WTC11 (cell line): ENCODE measurements at regions not wholly inside any gene's neighbourhood (a gene's known extent, or its start where the extent isn't known, plus 50 kb on each side); places are given as distances from the start of the nearest gene placed in this dataset.

Source experiments
- ATAC-seq: fragments of 200-7000 bp; cut with Tn5 transposase; 2 replicates; pipeline ENCODE4 v1.10.0; 2021; ENCODE audit warnings: mild to moderate bottlenecking, moderate library complexity
- CTCF ChIA-PET: fragments of 300-600 bp; sonication (Branson Sonifier 250); formaldehyde crosslinking; loops from one replicate; lab custom pipeline; 2021; ENCODE audit warnings: antibody characterized with exemption; lab: Charles Lee
- POLR2A ChIA-PET: fragments of 350-600 bp; sonication (Branson Sonifier 250); formaldehyde crosslinking; loops from one replicate; lab custom pipeline; 2021; ENCODE audit warnings: antibody characterized with exemption; lab: Charles Lee
- DNase-seq: peaks from one replicate; pipeline ENCODE4 v3.0.0; 2021; ENCODE audit warnings: low spot score
- H3K27ac Mint-ChIP-seq: 2 replicates; pipeline ENCODE4 v1.8.0; 2021; ENCODE audit warnings: mixed read lengths
- H3K27me3 Mint-ChIP-seq: 2 replicates; pipeline ENCODE4 v1.8.0; 2021; ENCODE audit warnings: low read depth, mild to moderate bottlenecking, moderate library complexity, mixed read lengths
- H3K36me3 Mint-ChIP-seq: 2 replicates; pipeline ENCODE4 v1.8.0; 2021; ENCODE audit warnings: mixed read lengths
- H3K4me1 Mint-ChIP-seq: 2 replicates; pipeline ENCODE4 v1.8.0; 2022; ENCODE audit warnings: mixed read lengths
- H3K4me3 Mint-ChIP-seq: 2 replicates; pipeline ENCODE4 v1.8.0; 2021; ENCODE audit warnings: mild to moderate bottlenecking, moderate library complexity, mixed read lengths
- H3K9me3 Mint-ChIP-seq: 2 replicates; pipeline ENCODE4 v1.8.0; 2021; ENCODE audit warnings: mixed read lengths
- CBFB ChIP-seq: sonication (generic); formaldehyde crosslinking; IDR thresholded peaks from 2 replicates; pipeline ENCODE4 v1.8.1; 2022; ENCODE audit warnings: mild to moderate bottlenecking, low read depth, missing genetic modification reagents
- ESRRA ChIP-seq: sonication (generic); formaldehyde crosslinking; IDR thresholded peaks from 2 replicates; pipeline ENCODE4 v1.8.1; 2022; ENCODE audit warnings: mild to moderate bottlenecking, missing genetic modification reagents, borderline replicate concordance
- ETV6 ChIP-seq: sonication (generic); formaldehyde crosslinking; IDR thresholded peaks from 2 replicates; pipeline ENCODE4 v1.8.1; 2022; ENCODE audit warnings: mild to moderate bottlenecking, missing genetic modification reagents
- GTF2I ChIP-seq: fragments of 250-450 bp; sonication (Bioruptor Pico); conservative IDR thresholded peaks from 2 replicates; pipeline ENCODE4 v1.4.0; 2021; ENCODE audit warnings: mild to moderate bottlenecking
- JAZF1 ChIP-seq: fragments of 250-450 bp; sonication (Bioruptor Pico); IDR thresholded peaks from 2 replicates; pipeline ENCODE4 v1.9.0; 2021; ENCODE audit warnings: moderate library complexity, mild to moderate bottlenecking, inconsistent platforms
- NFATC4 ChIP-seq: fragments of 250-450 bp; sonication (Bioruptor Pico); IDR thresholded peaks from 2 replicates; pipeline ENCODE4 v1.9.0; 2021; ENCODE audit warnings: mild to moderate bottlenecking
- NR2C2 ChIP-seq: sonication (generic); formaldehyde crosslinking; IDR thresholded peaks from 2 replicates; pipeline ENCODE4 v1.8.0; 2022; ENCODE audit warnings: mild to moderate bottlenecking, missing genetic modification reagents
- NR3C1 ChIP-seq: sonication (generic); formaldehyde crosslinking; conservative IDR thresholded peaks from 2 replicates; pipeline ENCODE4 v1.8.1; 2023; ENCODE audit warnings: low read depth, mild to moderate bottlenecking, missing genetic modification reagents
- OVOL2 ChIP-seq: fragments of 250-450 bp; sonication (Bioruptor Pico); IDR thresholded peaks from 2 replicates; pipeline ENCODE4 v1.9.0; 2021; ENCODE audit warnings: mild to moderate bottlenecking, borderline replicate concordance
- PRRX2 ChIP-seq: fragments of 250-450 bp; sonication (Bioruptor Pico); IDR thresholded peaks from 2 replicates; pipeline ENCODE4 v1.8.0; 2021; ENCODE audit warnings: mild to moderate bottlenecking
- ZNF121 ChIP-seq: sonication (generic); formaldehyde crosslinking; IDR thresholded peaks from 2 replicates; pipeline ENCODE4 v1.8.0; 2023; ENCODE audit warnings: missing genetic modification reagents
- ZNF416 ChIP-seq: fragments of 250-450 bp; sonication (Bioruptor Pico); IDR thresholded peaks from 2 replicates; pipeline ENCODE4 v1.9.0; 2021; ENCODE audit warnings: mild to moderate bottlenecking, inconsistent platforms
- TF ChIP-seq, protein P1 (sequence below): sonication (generic); formaldehyde crosslinking; IDR thresholded peaks from 2 replicates; pipeline ENCODE4 v1.8.1; 2023; ENCODE audit warnings: mild to moderate bottlenecking, missing genetic modification reagents
- TF ChIP-seq, protein P2 (sequence below): sonication (generic); formaldehyde crosslinking; IDR thresholded peaks from 2 replicates; pipeline ENCODE4 v1.8.0; 2022; ENCODE audit warnings: mild to moderate bottlenecking, missing genetic modification reagents
- TF ChIP-seq, protein P3 (sequence below): sonication (generic); formaldehyde crosslinking; IDR thresholded peaks from 2 replicates; pipeline ENCODE4 v1.8.0; 2023; ENCODE audit warnings: missing genetic modification reagents
- TF ChIP-seq, protein P4 (sequence below): sonication (generic); formaldehyde crosslinking; IDR thresholded peaks from 2 replicates; pipeline ENCODE4 v1.8.1; 2022; ENCODE audit warnings: missing genetic modification reagents, borderline replicate concordance
- TF ChIP-seq, protein P5 (sequence below): sonication (generic); formaldehyde crosslinking; conservative IDR thresholded peaks from 2 replicates; pipeline ENCODE4 v1.8.1; 2023; ENCODE audit warnings: mild to moderate bottlenecking, low read depth, missing genetic modification reagents, moderate library complexity
- TF ChIP-seq, protein P6 (sequence below): sonication (generic); formaldehyde crosslinking; IDR thresholded peaks from 2 replicates; pipeline ENCODE4 v1.8.1; 2022; ENCODE audit warnings: mild to moderate bottlenecking, moderate library complexity, missing genetic modification reagents
- TF ChIP-seq, protein P7 (sequence below): sonication (generic); formaldehyde crosslinking; IDR thresholded peaks from 2 replicates; pipeline ENCODE4 v1.8.1; 2022; ENCODE audit warnings: low read depth, mild to moderate bottlenecking, moderate library complexity, missing genetic modification reagents, borderline replicate concordance
- TF ChIP-seq, protein P8 (sequence below): sonication (generic); formaldehyde crosslinking; IDR thresholded peaks from 2 replicates; pipeline ENCODE4 v1.8.0; 2022; ENCODE audit warnings: mild to moderate bottlenecking, missing genetic modification reagents

DNA sequence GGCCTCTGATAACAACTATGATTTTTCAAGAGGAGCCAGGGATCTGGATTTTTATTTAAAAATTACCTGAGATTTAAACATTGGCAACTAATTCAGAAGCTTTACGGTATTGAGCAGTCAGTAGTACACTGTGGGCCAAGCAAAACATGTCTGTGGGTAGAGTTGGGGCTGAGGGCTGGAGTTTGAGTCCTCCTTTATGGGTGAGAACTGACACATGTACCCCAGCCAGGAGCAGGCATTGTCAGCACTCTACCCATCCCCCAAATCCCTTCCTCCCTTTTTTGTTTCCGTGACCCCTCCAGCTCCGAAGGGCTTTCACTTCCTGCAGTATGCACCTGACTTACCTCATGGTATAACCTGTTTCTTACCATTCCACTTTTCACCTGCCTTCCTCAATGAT lies 131.4 kb downstream of the SNX5 start (continued):
- TF ChIP-seq, protein P1, sequence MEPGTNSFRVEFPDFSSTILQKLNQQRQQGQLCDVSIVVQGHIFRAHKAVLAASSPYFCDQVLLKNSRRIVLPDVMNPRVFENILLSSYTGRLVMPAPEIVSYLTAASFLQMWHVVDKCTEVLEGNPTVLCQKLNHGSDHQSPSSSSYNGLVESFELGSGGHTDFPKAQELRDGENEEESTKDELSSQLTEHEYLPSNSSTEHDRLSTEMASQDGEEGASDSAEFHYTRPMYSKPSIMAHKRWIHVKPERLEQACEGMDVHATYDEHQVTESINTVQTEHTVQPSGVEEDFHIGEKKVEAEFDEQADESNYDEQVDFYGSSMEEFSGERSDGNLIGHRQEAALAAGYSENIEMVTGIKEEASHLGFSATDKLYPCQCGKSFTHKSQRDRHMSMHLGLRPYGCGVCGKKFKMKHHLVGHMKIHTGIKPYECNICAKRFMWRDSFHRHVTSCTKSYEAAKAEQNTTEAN (CRISPR knock-in tag) = no peak
- TF ChIP-seq OVOL2 (CRISPR knock-in tag) (no peak), ETV6 (CRISPR knock-in tag) (no peak), JAZF1 (CRISPR knock-in tag) (no peak), NR2C2 (CRISPR knock-in tag) (no peak), GTF2I (no peak)
- TF ChIP-seq, protein P2, sequence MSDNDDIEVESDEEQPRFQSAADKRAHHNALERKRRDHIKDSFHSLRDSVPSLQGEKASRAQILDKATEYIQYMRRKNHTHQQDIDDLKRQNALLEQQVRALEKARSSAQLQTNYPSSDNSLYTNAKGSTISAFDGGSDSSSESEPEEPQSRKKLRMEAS (CRISPR knock-in tag) = no peak
- TF ChIP-seq, all 79 proteins: peak for 0

DNA sequence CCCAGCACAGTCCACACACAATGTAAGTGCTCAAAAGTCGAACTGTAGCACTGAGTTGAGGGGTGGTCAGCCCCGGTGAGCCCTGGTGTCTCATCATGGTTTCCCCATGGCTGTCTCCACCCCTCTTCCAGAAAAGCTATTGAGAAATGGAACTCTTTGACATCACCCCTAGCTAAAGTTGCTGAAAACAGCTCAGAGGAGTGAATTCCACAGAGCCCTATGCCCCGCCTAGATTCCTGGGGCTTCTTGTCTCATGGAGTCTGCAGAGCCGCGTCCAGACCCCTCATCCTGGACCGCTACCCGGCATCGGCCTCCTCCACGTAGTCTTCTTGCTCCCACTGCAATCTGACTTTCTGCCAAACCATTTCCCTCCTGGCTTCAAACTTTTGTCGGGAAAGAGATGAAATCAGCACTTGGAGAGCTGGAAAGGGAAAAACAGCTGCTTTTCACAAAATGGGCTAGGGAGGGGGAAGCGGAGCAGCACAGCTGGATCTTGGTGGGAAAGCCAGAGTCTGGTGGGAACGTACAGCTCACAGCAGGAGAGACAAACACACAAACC lies 132.2 kb downstream of the SNX5 start:
- ChIA-PET POLR2A (no interaction called here), CTCF (interaction anchor here (1.1 to 1.3 kb wide), 3 partner anchors 37 to 204 kb away, joined by 3 to 11 read pairs (median 4); partner anchors contain the start of gene RRBP1)
- no peak for DNase-seq
- Mint-ChIP-seq H3K4me3 (no peak overlapping the region), H3K4me1 (peaks cover 30% of the 10 kb centered on the region), H3K27ac (no peak overlapping the region), H3K9me3 (peaks cover 13% of the 10 kb centered on the region), H3K36me3 (0 out of 2 replicates have a peak, but pooled peaks cover 3% of the 10 kb centered on the region), H3K27me3 (no peaks in the 10 kb centered on the region)
- ATAC-seq = 0 out of 2 replicates have a peak, but pooled peaks have one; percentile 16
- TF ChIP-seq, protein P3, sequence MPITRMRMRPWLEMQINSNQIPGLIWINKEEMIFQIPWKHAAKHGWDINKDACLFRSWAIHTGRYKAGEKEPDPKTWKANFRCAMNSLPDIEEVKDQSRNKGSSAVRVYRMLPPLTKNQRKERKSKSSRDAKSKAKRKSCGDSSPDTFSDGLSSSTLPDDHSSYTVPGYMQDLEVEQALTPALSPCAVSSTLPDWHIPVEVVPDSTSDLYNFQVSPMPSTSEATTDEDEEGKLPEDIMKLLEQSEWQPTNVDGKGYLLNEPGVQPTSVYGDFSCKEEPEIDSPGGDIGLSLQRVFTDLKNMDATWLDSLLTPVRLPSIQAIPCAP (CRISPR knock-in tag) = no peak

DNA sequence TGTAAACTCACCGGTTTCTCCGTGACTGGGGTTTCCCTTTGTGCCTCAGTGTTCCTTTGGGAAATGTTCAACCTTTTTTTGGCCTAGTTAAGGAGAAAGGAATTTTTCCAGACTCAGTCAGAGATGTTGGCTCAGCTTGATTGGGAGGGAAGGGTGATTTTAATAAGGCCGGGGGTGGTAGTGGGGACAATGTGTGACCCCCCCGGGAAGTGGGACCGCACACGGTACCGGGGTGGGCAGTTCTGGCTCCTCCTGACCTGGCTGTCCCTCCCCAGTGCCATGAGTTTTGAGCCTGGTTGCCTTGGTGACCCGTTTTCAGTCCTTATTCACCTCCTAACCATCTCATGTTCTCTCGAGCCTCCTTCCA lies 132.7 kb downstream of the SNX5 start:
- Mint-ChIP-seq H3K36me3 (0 out of 2 replicates have a peak, but pooled peaks cover 3% of the 10 kb centered on the region), H3K27me3 (no peaks in the 10 kb centered on the region), H3K4me1 (peaks cover 30% of the 10 kb centered on the region), H3K9me3 (peaks cover 11% of the 10 kb centered on the region)
- ChIA-PET POLR2A (no interaction called here), CTCF (no interaction called here)
- ATAC-seq = no peak
- DNase-seq = no peak
- TF ChIP-seq, protein P4, sequence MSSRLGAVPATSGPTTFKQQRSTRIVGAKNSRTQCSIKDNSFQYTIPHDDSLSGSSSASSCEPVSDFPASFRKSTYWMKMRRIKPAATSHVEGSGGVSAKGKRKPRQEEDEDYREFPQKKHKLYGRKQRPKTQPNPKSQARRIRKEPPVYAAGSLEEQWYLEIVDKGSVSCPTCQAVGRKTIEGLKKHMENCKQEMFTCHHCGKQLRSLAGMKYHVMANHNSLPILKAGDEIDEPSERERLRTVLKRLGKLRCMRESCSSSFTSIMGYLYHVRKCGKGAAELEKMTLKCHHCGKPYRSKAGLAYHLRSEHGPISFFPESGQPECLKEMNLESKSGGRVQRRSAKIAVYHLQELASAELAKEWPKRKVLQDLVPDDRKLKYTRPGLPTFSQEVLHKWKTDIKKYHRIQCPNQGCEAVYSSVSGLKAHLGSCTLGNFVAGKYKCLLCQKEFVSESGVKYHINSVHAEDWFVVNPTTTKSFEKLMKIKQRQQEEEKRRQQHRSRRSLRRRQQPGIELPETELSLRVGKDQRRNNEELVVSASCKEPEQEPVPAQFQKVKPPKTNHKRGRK = no peak
- TF ChIP-seq, protein P5, sequence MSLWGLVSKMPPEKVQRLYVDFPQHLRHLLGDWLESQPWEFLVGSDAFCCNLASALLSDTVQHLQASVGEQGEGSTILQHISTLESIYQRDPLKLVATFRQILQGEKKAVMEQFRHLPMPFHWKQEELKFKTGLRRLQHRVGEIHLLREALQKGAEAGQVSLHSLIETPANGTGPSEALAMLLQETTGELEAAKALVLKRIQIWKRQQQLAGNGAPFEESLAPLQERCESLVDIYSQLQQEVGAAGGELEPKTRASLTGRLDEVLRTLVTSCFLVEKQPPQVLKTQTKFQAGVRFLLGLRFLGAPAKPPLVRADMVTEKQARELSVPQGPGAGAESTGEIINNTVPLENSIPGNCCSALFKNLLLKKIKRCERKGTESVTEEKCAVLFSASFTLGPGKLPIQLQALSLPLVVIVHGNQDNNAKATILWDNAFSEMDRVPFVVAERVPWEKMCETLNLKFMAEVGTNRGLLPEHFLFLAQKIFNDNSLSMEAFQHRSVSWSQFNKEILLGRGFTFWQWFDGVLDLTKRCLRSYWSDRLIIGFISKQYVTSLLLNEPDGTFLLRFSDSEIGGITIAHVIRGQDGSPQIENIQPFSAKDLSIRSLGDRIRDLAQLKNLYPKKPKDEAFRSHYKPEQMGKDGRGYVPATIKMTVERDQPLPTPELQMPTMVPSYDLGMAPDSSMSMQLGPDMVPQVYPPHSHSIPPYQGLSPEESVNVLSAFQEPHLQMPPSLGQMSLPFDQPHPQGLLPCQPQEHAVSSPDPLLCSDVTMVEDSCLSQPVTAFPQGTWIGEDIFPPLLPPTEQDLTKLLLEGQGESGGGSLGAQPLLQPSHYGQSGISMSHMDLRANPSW (CRISPR knock-in tag) = no peak
- no peak for TF ChIP-seq ZNF121 (CRISPR knock-in tag)
- TF ChIP-seq NFATC4 = no peak
- TF ChIP-seq, protein P6, sequence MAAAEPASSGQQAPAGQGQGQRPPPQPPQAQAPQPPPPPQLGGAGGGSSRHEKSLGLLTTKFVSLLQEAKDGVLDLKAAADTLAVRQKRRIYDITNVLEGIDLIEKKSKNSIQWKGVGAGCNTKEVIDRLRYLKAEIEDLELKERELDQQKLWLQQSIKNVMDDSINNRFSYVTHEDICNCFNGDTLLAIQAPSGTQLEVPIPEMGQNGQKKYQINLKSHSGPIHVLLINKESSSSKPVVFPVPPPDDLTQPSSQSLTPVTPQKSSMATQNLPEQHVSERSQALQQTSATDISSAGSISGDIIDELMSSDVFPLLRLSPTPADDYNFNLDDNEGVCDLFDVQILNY (CRISPR knock-in tag) = no peak
- TF ChIP-seq NR3C1 (CRISPR knock-in tag) = no peak
- no peak for TF ChIP-seq CBFB
- no peak for TF ChIP-seq ZNF416 (CRISPR knock-in tag)
- no peak for TF ChIP-seq PRRX2 (CRISPR knock-in tag)
- TF ChIP-seq, protein P7, sequence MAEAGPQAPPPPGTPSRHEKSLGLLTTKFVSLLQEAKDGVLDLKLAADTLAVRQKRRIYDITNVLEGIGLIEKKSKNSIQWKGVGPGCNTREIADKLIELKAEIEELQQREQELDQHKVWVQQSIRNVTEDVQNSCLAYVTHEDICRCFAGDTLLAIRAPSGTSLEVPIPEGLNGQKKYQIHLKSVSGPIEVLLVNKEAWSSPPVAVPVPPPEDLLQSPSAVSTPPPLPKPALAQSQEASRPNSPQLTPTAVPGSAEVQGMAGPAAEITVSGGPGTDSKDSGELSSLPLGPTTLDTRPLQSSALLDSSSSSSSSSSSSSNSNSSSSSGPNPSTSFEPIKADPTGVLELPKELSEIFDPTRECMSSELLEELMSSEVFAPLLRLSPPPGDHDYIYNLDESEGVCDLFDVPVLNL (CRISPR knock-in tag) = no peak
- TF ChIP-seq, protein P8, sequence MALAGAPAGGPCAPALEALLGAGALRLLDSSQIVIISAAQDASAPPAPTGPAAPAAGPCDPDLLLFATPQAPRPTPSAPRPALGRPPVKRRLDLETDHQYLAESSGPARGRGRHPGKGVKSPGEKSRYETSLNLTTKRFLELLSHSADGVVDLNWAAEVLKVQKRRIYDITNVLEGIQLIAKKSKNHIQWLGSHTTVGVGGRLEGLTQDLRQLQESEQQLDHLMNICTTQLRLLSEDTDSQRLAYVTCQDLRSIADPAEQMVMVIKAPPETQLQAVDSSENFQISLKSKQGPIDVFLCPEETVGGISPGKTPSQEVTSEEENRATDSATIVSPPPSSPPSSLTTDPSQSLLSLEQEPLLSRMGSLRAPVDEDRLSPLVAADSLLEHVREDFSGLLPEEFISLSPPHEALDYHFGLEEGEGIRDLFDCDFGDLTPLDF (CRISPR knock-in tag) = no peak
- TF ChIP-seq ESRRA = no peak
- TF ChIP-seq, all 79 proteins: peak for 0
- no peak overlapping the region for H3K27ac Mint-ChIP-seq
- no peak overlapping the region for H3K4me3 Mint-ChIP-seq
